Panc1 (cell line): ENCODE measurements at regions not wholly inside any gene's neighbourhood (a gene's known extent, or its start where the extent isn't known, plus 50 kb on each side); places are given as distances from the start of the nearest gene placed in this dataset.
A peak's percentile ranks its signal among the peaks of the same experiment; 100 is the strongest.

Experiments used
- POLR2AphosphoS5 ChIP-seq: IDR thresholded peaks from 2 replicates; pipeline ENCODE4 v1.6.1; 2012; ENCODE audit warnings: mild to moderate bottlenecking, low read depth, low read length, moderate library complexity
- TCF7L2 ChIP-seq: IDR thresholded peaks from 2 replicates; pipeline ENCODE4 v1.6.1; 2011; ENCODE audit warnings: mild to moderate bottlenecking, low read depth, low read length, inconsistent platforms
- TF ChIP-seq, protein P1 (sequence below): fragments of 450-650 bp; IDR thresholded peaks from 2 replicates; pipeline ENCODE4 v1.5.1; 2017; ENCODE audit warnings: mild to moderate bottlenecking
- TF ChIP-seq, protein P2 (sequence below), 2 experiments: IDR thresholded peaks; 2 replicates each; pipeline ENCODE4 v1.6.1; 2011 to 2012; ENCODE audit warnings: low read depth in 2 of 2, control low read depth in 1 of 2, low read length in 1 of 2, mild to moderate bottlenecking in 1 of 2, moderate library complexity in 1 of 2; ENCODE audit not compliant: insufficient read depth in 1 of 2

DNA sequence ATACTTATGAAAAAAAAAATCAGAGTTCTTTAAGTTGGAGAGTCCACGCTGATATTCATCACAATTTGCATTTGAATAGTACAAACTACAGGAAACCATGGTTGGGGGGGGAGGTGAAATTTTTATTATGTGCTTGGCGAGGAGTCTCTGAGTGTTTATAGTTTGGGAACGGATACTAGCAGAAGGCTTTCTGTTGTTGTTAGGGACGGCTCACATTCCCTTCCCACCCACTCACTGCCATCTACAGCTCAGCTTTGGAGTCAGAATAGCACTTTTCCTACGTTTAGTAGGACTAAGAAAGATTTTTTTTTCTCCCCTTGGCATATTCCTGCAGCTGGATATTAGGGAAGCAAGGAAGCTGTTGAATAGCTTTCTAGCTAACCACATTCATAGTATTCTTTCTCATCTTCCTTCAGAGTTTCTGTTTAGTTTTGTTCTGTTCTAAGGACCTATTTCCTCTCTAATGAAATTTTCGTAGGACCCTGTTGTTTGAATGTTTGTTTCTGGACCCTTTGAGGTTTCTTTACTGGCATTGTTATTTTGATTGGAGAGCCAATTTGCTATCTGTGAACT, 235.1 kb upstream of the ZNF217 start:
- TF ChIP-seq POLR2AphosphoS5 (peak; percentile 63), TCF7L2 (peak; percentile 9; the same call in 1 of the 2 replicates)
- TF ChIP-seq, protein P1, sequence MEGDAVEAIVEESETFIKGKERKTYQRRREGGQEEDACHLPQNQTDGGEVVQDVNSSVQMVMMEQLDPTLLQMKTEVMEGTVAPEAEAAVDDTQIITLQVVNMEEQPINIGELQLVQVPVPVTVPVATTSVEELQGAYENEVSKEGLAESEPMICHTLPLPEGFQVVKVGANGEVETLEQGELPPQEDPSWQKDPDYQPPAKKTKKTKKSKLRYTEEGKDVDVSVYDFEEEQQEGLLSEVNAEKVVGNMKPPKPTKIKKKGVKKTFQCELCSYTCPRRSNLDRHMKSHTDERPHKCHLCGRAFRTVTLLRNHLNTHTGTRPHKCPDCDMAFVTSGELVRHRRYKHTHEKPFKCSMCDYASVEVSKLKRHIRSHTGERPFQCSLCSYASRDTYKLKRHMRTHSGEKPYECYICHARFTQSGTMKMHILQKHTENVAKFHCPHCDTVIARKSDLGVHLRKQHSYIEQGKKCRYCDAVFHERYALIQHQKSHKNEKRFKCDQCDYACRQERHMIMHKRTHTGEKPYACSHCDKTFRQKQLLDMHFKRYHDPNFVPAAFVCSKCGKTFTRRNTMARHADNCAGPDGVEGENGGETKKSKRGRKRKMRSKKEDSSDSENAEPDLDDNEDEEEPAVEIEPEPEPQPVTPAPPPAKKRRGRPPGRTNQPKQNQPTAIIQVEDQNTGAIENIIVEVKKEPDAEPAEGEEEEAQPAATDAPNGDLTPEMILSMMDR: no peak
- TF ChIP-seq, protein P2, sequence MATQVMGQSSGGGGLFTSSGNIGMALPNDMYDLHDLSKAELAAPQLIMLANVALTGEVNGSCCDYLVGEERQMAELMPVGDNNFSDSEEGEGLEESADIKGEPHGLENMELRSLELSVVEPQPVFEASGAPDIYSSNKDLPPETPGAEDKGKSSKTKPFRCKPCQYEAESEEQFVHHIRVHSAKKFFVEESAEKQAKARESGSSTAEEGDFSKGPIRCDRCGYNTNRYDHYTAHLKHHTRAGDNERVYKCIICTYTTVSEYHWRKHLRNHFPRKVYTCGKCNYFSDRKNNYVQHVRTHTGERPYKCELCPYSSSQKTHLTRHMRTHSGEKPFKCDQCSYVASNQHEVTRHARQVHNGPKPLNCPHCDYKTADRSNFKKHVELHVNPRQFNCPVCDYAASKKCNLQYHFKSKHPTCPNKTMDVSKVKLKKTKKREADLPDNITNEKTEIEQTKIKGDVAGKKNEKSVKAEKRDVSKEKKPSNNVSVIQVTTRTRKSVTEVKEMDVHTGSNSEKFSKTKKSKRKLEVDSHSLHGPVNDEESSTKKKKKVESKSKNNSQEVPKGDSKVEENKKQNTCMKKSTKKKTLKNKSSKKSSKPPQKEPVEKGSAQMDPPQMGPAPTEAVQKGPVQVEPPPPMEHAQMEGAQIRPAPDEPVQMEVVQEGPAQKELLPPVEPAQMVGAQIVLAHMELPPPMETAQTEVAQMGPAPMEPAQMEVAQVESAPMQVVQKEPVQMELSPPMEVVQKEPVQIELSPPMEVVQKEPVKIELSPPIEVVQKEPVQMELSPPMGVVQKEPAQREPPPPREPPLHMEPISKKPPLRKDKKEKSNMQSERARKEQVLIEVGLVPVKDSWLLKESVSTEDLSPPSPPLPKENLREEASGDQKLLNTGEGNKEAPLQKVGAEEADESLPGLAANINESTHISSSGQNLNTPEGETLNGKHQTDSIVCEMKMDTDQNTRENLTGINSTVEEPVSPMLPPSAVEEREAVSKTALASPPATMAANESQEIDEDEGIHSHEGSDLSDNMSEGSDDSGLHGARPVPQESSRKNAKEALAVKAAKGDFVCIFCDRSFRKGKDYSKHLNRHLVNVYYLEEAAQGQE (IDR thresholded peaks at IDR 0.05; ENCODE audit: insufficient read depth in 1 of 2, low read depth in 2 of 2, low read length in 1 of 2): no peak
